HepG2 (cell line): ENCODE measurements at regions not wholly inside any gene's neighbourhood (a gene's known extent, or its start where the extent isn't known, plus 50 kb on each side); places are given as distances from the start of the nearest gene placed in this dataset.

Experiments used
- ZNF644 ChIP-seq: IDR thresholded peaks from 2 replicates; pipeline ENCODE4 v1.6.1; 2016; ENCODE audit warnings: low read depth
- TF ChIP-seq, protein P1 (sequence below): sonication (generic); formaldehyde crosslinking; IDR thresholded peaks from 2 replicates; pipeline ENCODE4 v1.5.0; 2020; ENCODE audit warnings: mild to moderate bottlenecking, missing genetic modification reagents, moderate library complexity

DNA sequence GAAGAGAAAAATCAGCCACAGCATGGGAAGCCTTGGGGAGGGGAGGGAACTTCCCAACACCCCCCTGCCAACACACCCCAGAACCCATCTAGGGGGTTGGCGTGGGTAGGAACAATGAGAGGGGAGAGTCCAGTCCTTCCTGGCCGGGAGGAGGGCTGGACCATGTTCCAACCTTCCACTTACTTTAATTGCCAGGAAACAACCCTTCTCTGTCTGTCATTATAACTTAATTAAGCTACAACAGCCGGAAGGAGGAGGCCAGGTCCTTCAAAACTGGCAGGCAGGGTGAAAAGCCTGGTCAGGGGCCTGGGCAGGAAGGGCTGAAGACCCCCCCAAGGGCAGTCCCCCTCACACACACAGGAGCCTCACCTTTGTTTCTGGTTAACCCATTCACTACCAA, 447.0 kb downstream of the SOX9 start:
- TF ChIP-seq ZNF644 (CRISPR knock-in tag), result no peak
- TF ChIP-seq, protein P1, sequence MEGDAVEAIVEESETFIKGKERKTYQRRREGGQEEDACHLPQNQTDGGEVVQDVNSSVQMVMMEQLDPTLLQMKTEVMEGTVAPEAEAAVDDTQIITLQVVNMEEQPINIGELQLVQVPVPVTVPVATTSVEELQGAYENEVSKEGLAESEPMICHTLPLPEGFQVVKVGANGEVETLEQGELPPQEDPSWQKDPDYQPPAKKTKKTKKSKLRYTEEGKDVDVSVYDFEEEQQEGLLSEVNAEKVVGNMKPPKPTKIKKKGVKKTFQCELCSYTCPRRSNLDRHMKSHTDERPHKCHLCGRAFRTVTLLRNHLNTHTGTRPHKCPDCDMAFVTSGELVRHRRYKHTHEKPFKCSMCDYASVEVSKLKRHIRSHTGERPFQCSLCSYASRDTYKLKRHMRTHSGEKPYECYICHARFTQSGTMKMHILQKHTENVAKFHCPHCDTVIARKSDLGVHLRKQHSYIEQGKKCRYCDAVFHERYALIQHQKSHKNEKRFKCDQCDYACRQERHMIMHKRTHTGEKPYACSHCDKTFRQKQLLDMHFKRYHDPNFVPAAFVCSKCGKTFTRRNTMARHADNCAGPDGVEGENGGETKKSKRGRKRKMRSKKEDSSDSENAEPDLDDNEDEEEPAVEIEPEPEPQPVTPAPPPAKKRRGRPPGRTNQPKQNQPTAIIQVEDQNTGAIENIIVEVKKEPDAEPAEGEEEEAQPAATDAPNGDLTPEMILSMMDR (CRISPR knock-in tag), result no peak
